GM23248 (cell line): ENCODE measurements at regions not wholly inside any gene's neighbourhood (a gene's known extent, or its start where the extent isn't known, plus 50 kb on each side); places are given as distances from the start of the nearest gene placed in this dataset.

Source experiments
- DNase-seq: peaks from one replicate; pipeline ENCODE4 v3.0.0-alpha.2; 2015
- H2AFZ ChIP-seq: fragments of 200-600 bp; sonication (generic); 2 replicates; pipeline ENCODE4 v1.6.1; 2016; ENCODE audit warnings: antibody characterized with exemption
- H3F3A ChIP-seq: fragments of 200-600 bp; sonication (generic); 2 replicates; pipeline ENCODE4 v1.6.1; 2016; ENCODE audit warnings: mild to moderate bottlenecking, antibody characterized with exemption, mixed run types; ENCODE audit not compliant: insufficient read depth
- H3K27ac ChIP-seq: fragments of 200-600 bp; sonication (generic); 2 replicates; pipeline ENCODE4 v1.5.1; 2016; ENCODE audit warnings: mild to moderate bottlenecking
- H3K27me3 ChIP-seq: fragments of 200-600 bp; sonication (generic); replicated peaks from 2 replicates; pipeline ENCODE4 v1.6.1; 2016; ENCODE audit warnings: mild to moderate bottlenecking; ENCODE audit not compliant: insufficient read depth
- H3K36me3 ChIP-seq: fragments of 200-600 bp; sonication (generic); 2 replicates; pipeline ENCODE4 v1.6.1; 2016; ENCODE audit warnings: low read depth, mild to moderate bottlenecking
- H3K4me1 ChIP-seq: fragments of 200-600 bp; sonication (generic); 2 replicates; pipeline ENCODE4 v1.6.1; 2016; ENCODE audit warnings: mild to moderate bottlenecking; ENCODE audit not compliant: insufficient read depth
- H3K4me2 ChIP-seq: fragments of 200-600 bp; sonication (generic); one replicate; pipeline ENCODE4 v1.6.1; 2016; ENCODE audit warnings: mild to moderate bottlenecking; ENCODE audit not compliant: unreplicated experiment
- H3K4me3 ChIP-seq: fragments of 200-600 bp; sonication (generic); 2 replicates; pipeline ENCODE4 v1.5.1; 2016; ENCODE audit warnings: mild to moderate bottlenecking
- H3K79me2 ChIP-seq: fragments of 200-600 bp; sonication (generic); 2 replicates; pipeline ENCODE4 v1.6.1; 2016; ENCODE audit warnings: mild to moderate bottlenecking; ENCODE audit not compliant: insufficient read depth
- H3K9ac ChIP-seq: fragments of 200-600 bp; sonication (generic); 2 replicates; pipeline ENCODE4 v1.6.1; 2016; ENCODE audit warnings: mild to moderate bottlenecking
- H3K9me2 ChIP-seq: fragments of 200-600 bp; sonication (generic); 2 replicates; pipeline ENCODE4 v1.6.1; 2016; ENCODE audit warnings: mixed run types, mild to moderate bottlenecking, moderate library complexity; ENCODE audit not compliant: insufficient read depth
- H3K9me3 ChIP-seq: fragments of 200-600 bp; sonication (generic); one replicate; pipeline ENCODE4 v1.6.1; 2017; ENCODE audit warnings: low read depth
- H4K20me1 ChIP-seq: fragments of 200-600 bp; sonication (generic); 2 replicates; pipeline ENCODE4 v1.6.0; 2016; ENCODE audit not compliant: insufficient read depth
- EZH2 ChIP-seq: fragments of 200-600 bp; sonication (generic); IDR thresholded peaks from 2 replicates; pipeline ENCODE4 v1.6.1; 2018; ENCODE audit warnings: antibody characterized with exemption, mild to moderate bottlenecking; ENCODE audit not compliant: insufficient read depth, poor library complexity, severe bottlenecking
- EZH2phosphoT487 ChIP-seq: fragments of 200-600 bp; sonication (generic); IDR thresholded peaks from 2 replicates; pipeline ENCODE4 v1.6.1; 2018; ENCODE audit warnings: antibody characterized with exemption, moderate library complexity, mild to moderate bottlenecking, low read depth; ENCODE audit not compliant: insufficient read depth
- WGBS, 2 experiments: methylation state at CpG; one replicate each; pipeline ENCODE4 v1.1.6; 2015 to 2017; ENCODE audit warnings: low lambda C conversion rate in 2 of 2, low coverage in 1 of 2; ENCODE audit errors: missing lambda C conversion rate in 2 of 2; 5-methylcytosine and 5-hydroxymethylcytosine counted together
- in situ Hi-C: fragments of 300-500 bp; cut with MboI; formaldehyde crosslinking; loops from 2 replicates; pipeline ENCODE4 v1.15.0; 2020

GRCh38 chr9:88660611-88661010 is 125.6 kb downstream of the NXNL2 start:
- Histone ChIP-seq H3K9ac (no peak overlapping the region), H3K36me3 (no peaks in the 10 kb centered on the region), H4K20me1 (no peaks in the 10 kb centered on the region), H3F3A (peaks cover 15% of the 10 kb centered on the region), H3K9me2 (no peaks in the 10 kb centered on the region), H3K27me3 (no peaks in the 10 kb centered on the region), H3K4me1 (peaks cover 12% of the 10 kb centered on the region), H3K4me3 (no peak overlapping the region), H3K9me3 (no peaks in the 10 kb centered on the region), H3K4me2 (no peak overlapping the region), H3K79me2 (no peaks in the 10 kb centered on the region), H3K27ac (no peak overlapping the region), H2AFZ (no peak overlapping the region)
- WGBS, 2 experiments: 0 to 5% methylated on average over 1 of the region's 1 CpG
- TF ChIP-seq EZH2 (no peak), EZH2phosphoT487 (no peak)
- in situ Hi-C loops: loop anchor here (10.0 kb wide), 1 partner anchor 334 kb away; the partner anchor contains the start of gene S1PR3
- peak; percentile 59 for DNase-seq

GRCh38 chr9:88661759-88662158 is 126.8 kb downstream of the NXNL2 start:
- Histone ChIP-seq H3K36me3 (no peaks in the 10 kb centered on the region), H3K27me3 (no peaks in the 10 kb centered on the region), H3K9ac (no peak overlapping the region), H3F3A (peaks cover 15% of the 10 kb centered on the region), H4K20me1 (no peaks in the 10 kb centered on the region), H3K27ac (no peak overlapping the region), H3K4me2 (no peak overlapping the region), H3K79me2 (no peaks in the 10 kb centered on the region), H3K9me2 (no peaks in the 10 kb centered on the region), H2AFZ (no peak overlapping the region), H3K4me3 (no peak overlapping the region), H3K9me3 (no peaks in the 10 kb centered on the region), H3K4me1 (peaks cover 12% of the 10 kb centered on the region)
- no peak for DNase-seq
- TF ChIP-seq EZH2 (no peak), EZH2phosphoT487 (no peak)
- in situ Hi-C loops: loop anchor here (10.0 kb wide), 1 partner anchor 333 kb away; the partner anchor contains the start of gene S1PR3
- WGBS, 2 experiments: 75 to 76% methylated on average over 3 of the region's 3 CpGs

- H3K79me2 ChIP-seq: no peaks in the 10 kb centered on the region
- WGBS, 2 experiments: 81 to 85% methylated on average over 4 of the region's 4 CpGs
- no peak overlapping the region for H3K4me2 ChIP-seq
- no peak overlapping the region for H3K9ac ChIP-seq
- H3K4me1 ChIP-seq: no peaks in the 10 kb centered on the region
- H4K20me1 ChIP-seq: no peaks in the 10 kb centered on the region
- no peaks in the 10 kb centered on the region for H3K9me2 ChIP-seq
- no peak overlapping the region for H2AFZ ChIP-seq
- in situ Hi-C loops: loop anchor here (10.0 kb wide), 1 partner anchor 331 kb away; the partner anchor contains the start of gene S1PR3
- no peak for DNase-seq
- peaks cover 2% of the 10 kb centered on the region; the same call in 1 of the 2 replicates for H3F3A ChIP-seq
- TF ChIP-seq EZH2phosphoT487 (no peak), EZH2 (no peak)
- no peaks in the 10 kb centered on the region for H3K27me3 ChIP-seq
- H3K36me3 ChIP-seq: no peaks in the 10 kb centered on the region
- no peak overlapping the region for H3K27ac ChIP-seq
- H3K9me3 ChIP-seq: no peaks in the 10 kb centered on the region
- no peak overlapping the region for H3K4me3 ChIP-seq
Measured at GRCh38 chr9:88663771-88664419, 128.9 kb downstream of the NXNL2 start.

GRCh38 chr9:88664773-88665172 is 129.8 kb downstream of the NXNL2 start:
- WGBS, 2 experiments: 82 to 83% methylated on average over 8 of the region's 8 CpGs

More at GRCh38 chr9:88664773-88665172, 129.8 kb downstream of the NXNL2 start:
- Histone ChIP-seq H3K4me3 (no peak overlapping the region), H2AFZ (no peak overlapping the region), H3K4me2 (no peak overlapping the region), H3K27me3 (no peaks in the 10 kb centered on the region), H4K20me1 (no peaks in the 10 kb centered on the region), H3F3A (no peaks in the 10 kb centered on the region), H3K9ac (no peak overlapping the region), H3K27ac (no peak overlapping the region), H3K79me2 (no peaks in the 10 kb centered on the region), H3K9me3 (no peaks in the 10 kb centered on the region), H3K36me3 (no peaks in the 10 kb centered on the region), H3K4me1 (no peaks in the 10 kb centered on the region), H3K9me2 (no peaks in the 10 kb centered on the region)
- DNase-seq: no peak
- in situ Hi-C loops: loop anchor here (10.0 kb wide), 1 partner anchor 330 kb away; the partner anchor contains the start of gene S1PR3
- TF ChIP-seq EZH2phosphoT487: no peak
- no peak for TF ChIP-seq EZH2
